ENCODE measurements at regions not wholly inside any gene's neighbourhood (a gene's known extent, or its start where the extent isn't known, plus 50 kb on each side); places are given as distances from the start of the nearest gene placed in this dataset.
"Not testable (repeated sequence)": the region's sequence is repeated elsewhere in the genome, so short reads cannot be mapped to it uniquely, and the experiment has no call there.

- no peak for DNase-seq (ENCODE audit: low read depth, low spot score)
Observed at GRCh38 chr4:81314897-81315470, 100.0 kb upstream of the PRKG2 start.

GRCh38 chr4:81314196-81314896 is 99.3 kb upstream of the PRKG2 start:
- DNase-seq (ENCODE audit: low read depth, low spot score), result no peak

- DNase-seq (ENCODE audit: low read depth, low spot score), result no peak
Observed at GRCh38 chr4:81307991-81308390, 93.0 kb upstream of the PRKG2 start.

DNA sequence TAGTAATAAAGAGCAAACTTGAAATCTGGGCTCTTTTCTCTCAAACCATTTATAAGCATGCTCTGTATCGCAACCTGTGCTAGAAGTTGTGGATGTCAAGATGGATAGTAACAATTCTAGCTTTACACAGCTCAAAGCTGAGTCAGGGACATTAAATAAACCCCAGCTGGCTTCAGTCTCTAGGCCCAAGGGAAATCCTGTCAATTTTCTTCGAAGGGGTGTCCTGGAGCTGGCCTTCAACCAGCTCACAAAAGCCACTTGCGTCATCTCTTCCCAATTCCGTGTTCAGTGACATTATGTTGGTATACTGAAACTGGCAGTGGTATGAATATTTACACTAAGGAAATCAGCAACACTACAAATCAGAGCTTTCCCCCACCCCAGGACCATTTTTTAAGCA is 89.8 kb upstream of the PRKG2 start:
- no peak for DNase-seq (ENCODE audit: low read depth, low spot score)

GRCh38 chr4:81300352-81300751 is 85.3 kb upstream of the PRKG2 start:
- not testable (repeated sequence) for DNase-seq (ENCODE audit: low read depth, low spot score)

GRCh38 chr4:81290813-81291212 is 75.8 kb upstream of the PRKG2 start:
- no peak for DNase-seq (ENCODE audit: low read depth, low spot score)

- DNase-seq (ENCODE audit: low read depth, low spot score), result no peak
Observed at GRCh38 chr4:81287101-81287500, 72.1 kb upstream of the PRKG2 start.

DNA sequence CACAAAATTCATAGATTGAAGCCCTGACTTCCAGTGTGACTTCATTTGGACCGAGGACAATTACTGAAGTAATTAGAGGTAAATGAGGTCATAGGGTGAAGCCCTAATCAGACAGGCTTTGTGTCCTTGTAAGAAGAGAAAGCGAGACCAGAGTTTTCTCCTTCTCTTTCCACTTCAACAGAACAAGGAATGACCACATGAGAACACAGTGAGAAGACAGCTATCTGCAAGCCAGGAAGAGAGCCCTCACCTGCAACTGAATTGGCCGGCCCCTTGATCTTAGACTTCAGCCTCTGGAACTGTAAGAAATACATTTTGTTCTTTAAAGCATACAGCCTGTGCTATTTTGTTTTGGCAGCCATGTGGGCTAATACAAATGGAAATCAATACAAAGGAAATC is 67.1 kb upstream of the PRKG2 start:
- DNase-seq (ENCODE audit: low read depth, low spot score), result no peak

DNA sequence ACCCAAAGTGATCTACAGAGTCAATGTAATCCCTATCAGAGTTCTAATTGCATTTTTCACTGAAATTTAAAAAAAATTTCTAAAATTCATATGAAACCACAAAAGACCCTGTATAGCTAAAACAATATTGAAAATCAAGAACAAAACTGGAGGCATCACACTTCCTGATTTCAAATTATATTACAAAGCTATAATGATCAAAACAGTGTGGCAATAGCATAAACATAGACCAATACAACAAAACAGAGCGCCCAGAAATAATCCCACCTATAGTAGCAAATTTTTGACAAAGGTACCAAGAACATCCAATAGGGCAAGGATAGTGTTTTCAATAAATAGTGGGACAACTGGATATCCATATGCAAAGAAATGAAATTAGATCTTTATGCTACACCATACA is 59.4 kb upstream of the PRKG2 start:
- no peak for DNase-seq (ENCODE audit: low read depth, low spot score)

- DNase-seq (ENCODE audit: low read depth, low spot score), result no peak
Observed at GRCh38 chr4:81272671-81273070, 57.6 kb upstream of the PRKG2 start.

Data from iPS DF 19.7 (cell line).